CD14-positive monocyte (primary cell): ENCODE measurements at regions not wholly inside any gene's neighbourhood (a gene's known extent, or its start where the extent isn't known, plus 50 kb on each side); places are given as distances from the start of the nearest gene placed in this dataset.
"Not testable (repeated sequence)": the region's sequence is repeated elsewhere in the genome, so short reads cannot be mapped to it uniquely, and the experiment has no call there.

ENCODE experiments used
- DNase-seq, 3 donors: peaks; one replicate each; pipeline ENCODE4 v3.0.0-alpha.2; 2011 to 2022
- H2AFZ ChIP-seq: 2 replicates; pipeline ENCODE4 v1.6.0; 2012; ENCODE audit warnings: mild to moderate bottlenecking, low read depth, low read length, inconsistent platforms; ENCODE audit not compliant: insufficient read depth, poor library complexity, severe bottlenecking
- H3K27ac ChIP-seq, 2 donors: 1 replicate in 1 of 2; 2 replicates in 1 of 2; pipeline ENCODE4 v1.5.1; 2012 to 2013; ENCODE audit warnings: low read length in 2 of 2, control low read depth in 1 of 2, inconsistent platforms in 1 of 2, low read depth in 1 of 2, mild to moderate bottlenecking in 1 of 2
- H3K27me3 ChIP-seq, 2 donors: one replicate each; pipeline versions ENCODE4 v1.6.0 to v1.6.1; 2011 to 2013; ENCODE audit warnings: low read length in 2 of 2; ENCODE audit not compliant: control insufficient read depth in 2 of 2, insufficient read depth in 2 of 2
- H3K36me3 ChIP-seq, 2 donors: replicated peaks in 1 of 2; 1 replicate in 1 of 2; 2 replicates in 1 of 2; pipeline versions ENCODE4 v1.5.1 to v1.6.1; 2012 to 2013; ENCODE audit warnings: low read length in 2 of 2, control low read depth in 1 of 2, inconsistent platforms in 1 of 2, mild to moderate bottlenecking in 1 of 2; ENCODE audit not compliant: insufficient read depth in 2 of 2, control insufficient read depth in 1 of 2
- H3K4me1 ChIP-seq, 2 donors: 1 replicate in 1 of 2; 2 replicates in 1 of 2; pipeline versions ENCODE4 v1.5.1 to v1.6.1; 2012 to 2013; ENCODE audit warnings: low read length in 2 of 2, control low read depth in 1 of 2, inconsistent platforms in 1 of 2, mild to moderate bottlenecking in 1 of 2, moderate library complexity in 1 of 2; ENCODE audit not compliant: insufficient read depth in 2 of 2, control insufficient read depth in 1 of 2
- H3K4me2 ChIP-seq: replicated peaks from 2 replicates; pipeline ENCODE3; 2012; ENCODE audit warnings: low read length, moderate library complexity, mild to moderate bottlenecking; ENCODE audit not compliant: poor library complexity, severe bottlenecking; ENCODE audit errors: extremely low read depth
- H3K4me3 ChIP-seq, 3 experiments: fragments of 200-600 bp in 1 of 3; sonication (generic) in 1 of 3; replicated peaks in 1 of 3; 1 replicate in 2 of 3; 2 replicates in 1 of 3; pipeline ENCODE4 v1.5.1; 2011 to 2013; ENCODE audit warnings: low read length in 3 of 3, mild to moderate bottlenecking in 3 of 3, control low read depth in 2 of 3, low read depth in 2 of 3, inconsistent platforms in 1 of 3, moderate library complexity in 1 of 3
- H3K79me2 ChIP-seq: 2 replicates; pipeline ENCODE4 v1.6.0; 2012; ENCODE audit warnings: mild to moderate bottlenecking, control low read depth, inconsistent platforms, low read length, moderate library complexity; ENCODE audit not compliant: insufficient read depth
- H3K9ac ChIP-seq: 2 replicates; pipeline ENCODE4 v1.6.0; 2017; ENCODE audit warnings: low read length, mild to moderate bottlenecking; ENCODE audit not compliant: insufficient read depth, poor library complexity, severe bottlenecking
- H3K9me3 ChIP-seq, 2 donors: replicated peaks in 1 of 2; 1 replicate in 1 of 2; 2 replicates in 1 of 2; pipeline versions ENCODE4 v1.5.1 to v1.6.1; 2012 to 2013; ENCODE audit warnings: low read length in 2 of 2, control low read depth in 1 of 2; ENCODE audit not compliant: control insufficient read depth in 1 of 2, insufficient read depth in 1 of 2
- H4K20me1 ChIP-seq: 2 replicates; pipeline ENCODE4 v1.6.0; 2012; ENCODE audit warnings: mild to moderate bottlenecking, low read length, control low read depth, moderate library complexity; ENCODE audit not compliant: insufficient read depth
- H3K27ac Mint-ChIP-seq, 7 donors: one replicate each; pipeline ENCODE4 v1.8.0; 2020; ENCODE audit warnings: mild to moderate bottlenecking in 7 of 7, mixed read lengths in 7 of 7, moderate library complexity in 6 of 7, inconsistent platforms in 2 of 7
- H3K27me3 Mint-ChIP-seq, 3 donors: one replicate each; pipeline ENCODE4 v1.8.0; 2021 to 2022; ENCODE audit warnings: low read depth in 3 of 3, mild to moderate bottlenecking in 3 of 3, mixed read lengths in 3 of 3, moderate library complexity in 3 of 3, inconsistent platforms in 1 of 3
- H3K36me3 Mint-ChIP-seq, 2 donors: one replicate each; pipeline ENCODE4 v1.8.0; 2020; ENCODE audit warnings: mixed read lengths in 2 of 2, inconsistent platforms in 1 of 2, mild to moderate bottlenecking in 1 of 2
- H3K4me1 Mint-ChIP-seq: one replicate; pipeline ENCODE4 v1.8.0; 2020; ENCODE audit warnings: mild to moderate bottlenecking, mixed read lengths
- H3K4me3 Mint-ChIP-seq, 2 donors: one replicate each; pipeline ENCODE4 v1.8.0; 2020; ENCODE audit warnings: mild to moderate bottlenecking in 2 of 2, mixed read lengths in 2 of 2, moderate library complexity in 1 of 2
- H3K9me3 Mint-ChIP-seq, 7 donors: one replicate each; pipeline ENCODE4 v1.8.0; 2020 to 2022; ENCODE audit warnings: mixed read lengths in 7 of 7, mild to moderate bottlenecking in 6 of 7, moderate library complexity in 6 of 7, inconsistent platforms in 2 of 7
- WGBS: methylation state at CpG from one replicate; pipeline ENCODE4 v1.1.5; 2013; ENCODE audit warnings: missing lambda C conversion rate; ENCODE audit not compliant: insufficient coverage; 5-methylcytosine and 5-hydroxymethylcytosine counted together
- intact Hi-C, 2 donors: fragments of 100-400 bp; cut with micrococcal nuclease; formaldehyde crosslinking; loops; one replicate each; pipeline versions ENCODE4 v1.15.0 to v1.15.1; 2023
- TF ChIP-seq, protein P1 (sequence below): fragments of 200-600 bp; IDR thresholded peaks from one replicate; pipeline ENCODE4 v1.8.0; 2022; ENCODE audit warnings: antibody characterized with exemption, mild to moderate bottlenecking

DNA sequence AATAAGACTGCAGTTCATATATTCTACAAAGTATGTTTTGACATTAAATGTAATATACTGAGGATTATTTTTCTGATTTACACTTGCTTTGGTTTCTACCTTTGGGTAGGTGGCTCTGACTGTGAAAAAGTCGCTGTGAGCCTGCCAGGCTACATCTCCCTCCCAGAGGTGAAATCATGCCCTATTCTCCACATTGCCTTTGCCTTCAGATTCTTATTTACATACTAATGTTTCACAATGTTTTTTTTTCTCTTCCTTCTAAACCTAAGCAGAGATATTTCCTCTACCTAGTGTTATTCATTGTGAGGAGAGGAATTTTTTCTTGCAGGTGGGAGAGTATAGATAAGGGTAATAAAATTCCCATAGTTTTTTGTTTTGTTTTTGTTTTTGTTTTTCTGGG is 111.5 kb upstream of the ANTXRL start:
- intact Hi-C loops, result no loop called here
- Histone ChIP-seq H3K4me1 (no peaks in the 10 kb centered on the region), H3K9ac (no peak overlapping the region), H3K27ac (no peak overlapping the region), H3K9me3 (no peaks in the 10 kb centered on the region), H2AFZ (no peak overlapping the region), H3K4me3 (no peak overlapping the region), H4K20me1 (no peaks in the 10 kb centered on the region), H3K79me2 (no peaks in the 10 kb centered on the region), H3K36me3 (no peaks in the 10 kb centered on the region), H3K4me2 (no peak overlapping the region), H3K27me3 (no peaks in the 10 kb centered on the region)
- WGBS, result no CpG with 5 or more reads among the region's 1 CpG
- Mint-ChIP-seq H3K27ac (no peak overlapping the region), H3K4me1 (peaks cover 3% of the 10 kb centered on the region), H3K9me3 (peaks cover 0 to 5% (median 3%) of the 10 kb centered on the region in 7 donors), H3K36me3 (no peaks in the 10 kb centered on the region), H3K4me3 (no peak overlapping the region), H3K27me3 (peaks cover 0 to 3% (median 0%) of the 10 kb centered on the region in 3 donors)
- no peak for DNase-seq
- TF ChIP-seq, protein P1, sequence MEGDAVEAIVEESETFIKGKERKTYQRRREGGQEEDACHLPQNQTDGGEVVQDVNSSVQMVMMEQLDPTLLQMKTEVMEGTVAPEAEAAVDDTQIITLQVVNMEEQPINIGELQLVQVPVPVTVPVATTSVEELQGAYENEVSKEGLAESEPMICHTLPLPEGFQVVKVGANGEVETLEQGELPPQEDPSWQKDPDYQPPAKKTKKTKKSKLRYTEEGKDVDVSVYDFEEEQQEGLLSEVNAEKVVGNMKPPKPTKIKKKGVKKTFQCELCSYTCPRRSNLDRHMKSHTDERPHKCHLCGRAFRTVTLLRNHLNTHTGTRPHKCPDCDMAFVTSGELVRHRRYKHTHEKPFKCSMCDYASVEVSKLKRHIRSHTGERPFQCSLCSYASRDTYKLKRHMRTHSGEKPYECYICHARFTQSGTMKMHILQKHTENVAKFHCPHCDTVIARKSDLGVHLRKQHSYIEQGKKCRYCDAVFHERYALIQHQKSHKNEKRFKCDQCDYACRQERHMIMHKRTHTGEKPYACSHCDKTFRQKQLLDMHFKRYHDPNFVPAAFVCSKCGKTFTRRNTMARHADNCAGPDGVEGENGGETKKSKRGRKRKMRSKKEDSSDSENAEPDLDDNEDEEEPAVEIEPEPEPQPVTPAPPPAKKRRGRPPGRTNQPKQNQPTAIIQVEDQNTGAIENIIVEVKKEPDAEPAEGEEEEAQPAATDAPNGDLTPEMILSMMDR, result no peak

- Histone ChIP-seq H2AFZ (no peak overlapping the region), H3K9ac (no peak overlapping the region), H3K27ac (no peak overlapping the region), H3K4me1 (no peaks in the 10 kb centered on the region), H3K36me3 (no peaks in the 10 kb centered on the region), H3K4me2 (no peak overlapping the region), H3K4me3 (no peak overlapping the region), H3K27me3 (no peaks in the 10 kb centered on the region), H4K20me1 (no peaks in the 10 kb centered on the region), H3K9me3 (no peaks in the 10 kb centered on the region), H3K79me2 (no peaks in the 10 kb centered on the region)
- intact Hi-C loops, result no loop called here
- peaks cover 0 to 2% (median 0%) of the 10 kb centered on the region in 7 donors for H3K9me3 Mint-ChIP-seq
- peaks cover 3% of the 10 kb centered on the region for H3K4me1 Mint-ChIP-seq
- no peak overlapping the region for H3K27ac Mint-ChIP-seq
- DNase-seq, result no peak
- TF ChIP-seq, protein P1, result no peak
- no peak overlapping the region for H3K4me3 Mint-ChIP-seq
- H3K36me3 Mint-ChIP-seq, result no peaks in the 10 kb centered on the region
- H3K27me3 Mint-ChIP-seq, result peaks cover 0 to 3% (median 0%) of the 10 kb centered on the region in 3 donors
Measured at GRCh38 chr10:46175831-46176230, 111.0 kb upstream of the ANTXRL start.

- H2AFZ ChIP-seq, H3K27ac ChIP-seq, H3K36me3 ChIP-seq, intact Hi-C loops, H3K4me1 ChIP-seq, H3K9ac ChIP-seq, H3K4me3 ChIP-seq, H3K4me2 ChIP-seq, H3K36me3 Mint-ChIP-seq, DNase-seq, H4K20me1 ChIP-seq, H3K27me3 Mint-ChIP-seq, H3K4me3 Mint-ChIP-seq, H3K27ac Mint-ChIP-seq, H3K4me1 Mint-ChIP-seq, H3K9me3 Mint-ChIP-seq, H3K27me3 ChIP-seq, H3K9me3 ChIP-seq, H3K79me2 ChIP-seq: not testable (repeated sequence)
- 100% methylated on average over 1 of the region's 3 CpGs for WGBS
Measured at GRCh38 chr10:46187431-46187830, 99.4 kb upstream of the ANTXRL start.
